Chondrocyte (in vitro differentiated cells): ENCODE measurements at regions not wholly inside any gene's neighbourhood (a gene's known extent, or its start where the extent isn't known, plus 50 kb on each side); places are given as distances from the start of the nearest gene placed in this dataset.

ENCODE experiments used
- DNase-seq: peaks from one replicate; pipeline ENCODE4 v3.0.0; 2021; ENCODE audit warnings: mixed read lengths, low spot score
- H3K27ac Mint-ChIP-seq: one replicate; pipeline ENCODE4 v1.8.0; 2021; ENCODE audit warnings: mild to moderate bottlenecking, moderate library complexity, mixed read lengths; ENCODE audit not compliant: unreplicated experiment
- H3K27me3 Mint-ChIP-seq: 2 replicates; pipeline ENCODE4 v1.8.0; 2021; ENCODE audit warnings: low read depth, mixed read lengths
- H3K36me3 Mint-ChIP-seq: 2 replicates; pipeline ENCODE4 v1.8.0; 2021; ENCODE audit warnings: low read depth, mixed read lengths
- H3K4me1 Mint-ChIP-seq: 2 replicates; pipeline ENCODE4 v1.8.0; 2021; ENCODE audit warnings: low read depth, mild to moderate bottlenecking, mixed read lengths
- H3K4me3 Mint-ChIP-seq: one replicate; pipeline ENCODE4 v1.8.0; 2021; ENCODE audit warnings: mild to moderate bottlenecking, moderate library complexity, mixed read lengths; ENCODE audit not compliant: unreplicated experiment
- H3K9me3 Mint-ChIP-seq: 2 replicates; pipeline ENCODE4 v1.8.0; 2021; ENCODE audit warnings: low read depth, mixed read lengths
- TF ChIP-seq, protein P1 (sequence below): fragments of 200-600 bp; sonication (generic); IDR thresholded peaks from 2 replicates; pipeline ENCODE4 v1.5.0; 2021; ENCODE audit warnings: antibody characterized with exemption, mild to moderate bottlenecking, moderate library complexity

GRCh38 chr12:115419145-115419646, 735.2 kb upstream of the TBX3 start:
- H3K4me1 Mint-ChIP-seq = no peaks in the 10 kb centered on the region
- peaks cover 3% of the 10 kb centered on the region for H3K27me3 Mint-ChIP-seq
- TF ChIP-seq, protein P1, sequence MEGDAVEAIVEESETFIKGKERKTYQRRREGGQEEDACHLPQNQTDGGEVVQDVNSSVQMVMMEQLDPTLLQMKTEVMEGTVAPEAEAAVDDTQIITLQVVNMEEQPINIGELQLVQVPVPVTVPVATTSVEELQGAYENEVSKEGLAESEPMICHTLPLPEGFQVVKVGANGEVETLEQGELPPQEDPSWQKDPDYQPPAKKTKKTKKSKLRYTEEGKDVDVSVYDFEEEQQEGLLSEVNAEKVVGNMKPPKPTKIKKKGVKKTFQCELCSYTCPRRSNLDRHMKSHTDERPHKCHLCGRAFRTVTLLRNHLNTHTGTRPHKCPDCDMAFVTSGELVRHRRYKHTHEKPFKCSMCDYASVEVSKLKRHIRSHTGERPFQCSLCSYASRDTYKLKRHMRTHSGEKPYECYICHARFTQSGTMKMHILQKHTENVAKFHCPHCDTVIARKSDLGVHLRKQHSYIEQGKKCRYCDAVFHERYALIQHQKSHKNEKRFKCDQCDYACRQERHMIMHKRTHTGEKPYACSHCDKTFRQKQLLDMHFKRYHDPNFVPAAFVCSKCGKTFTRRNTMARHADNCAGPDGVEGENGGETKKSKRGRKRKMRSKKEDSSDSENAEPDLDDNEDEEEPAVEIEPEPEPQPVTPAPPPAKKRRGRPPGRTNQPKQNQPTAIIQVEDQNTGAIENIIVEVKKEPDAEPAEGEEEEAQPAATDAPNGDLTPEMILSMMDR = no peak
- no peak for DNase-seq
- no peak overlapping the region for H3K4me3 Mint-ChIP-seq
- no peaks in the 10 kb centered on the region for H3K36me3 Mint-ChIP-seq
- no peaks in the 10 kb centered on the region for H3K9me3 Mint-ChIP-seq
- H3K27ac Mint-ChIP-seq = no peak overlapping the region

DNA sequence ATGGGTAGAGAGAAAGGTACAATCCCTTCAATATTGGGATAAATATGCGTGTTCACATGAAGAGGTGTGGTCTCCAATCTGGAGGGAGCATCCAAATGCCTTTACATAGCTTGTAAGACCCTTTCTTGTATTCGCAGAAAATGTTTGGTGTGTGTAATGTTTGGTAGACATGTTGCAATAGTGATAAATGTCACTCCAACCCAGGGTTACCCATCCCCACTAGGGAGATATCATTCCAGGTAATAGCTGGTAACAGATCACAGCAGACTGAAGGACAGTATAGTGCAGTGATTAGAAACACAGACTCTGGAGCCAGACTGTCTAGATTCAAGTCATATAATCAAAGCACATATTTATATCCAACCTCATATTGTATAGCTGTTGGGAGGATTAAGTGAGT, 733.6 kb upstream of the TBX3 start:
- H3K27ac Mint-ChIP-seq = no peak overlapping the region
- H3K4me3 Mint-ChIP-seq = no peak overlapping the region
- no peaks in the 10 kb centered on the region for H3K4me1 Mint-ChIP-seq
- no peak for DNase-seq
- TF ChIP-seq, protein P1 = no peak
- H3K9me3 Mint-ChIP-seq = no peaks in the 10 kb centered on the region
- H3K36me3 Mint-ChIP-seq = no peaks in the 10 kb centered on the region
- H3K27me3 Mint-ChIP-seq = peaks cover 3% of the 10 kb centered on the region

DNA sequence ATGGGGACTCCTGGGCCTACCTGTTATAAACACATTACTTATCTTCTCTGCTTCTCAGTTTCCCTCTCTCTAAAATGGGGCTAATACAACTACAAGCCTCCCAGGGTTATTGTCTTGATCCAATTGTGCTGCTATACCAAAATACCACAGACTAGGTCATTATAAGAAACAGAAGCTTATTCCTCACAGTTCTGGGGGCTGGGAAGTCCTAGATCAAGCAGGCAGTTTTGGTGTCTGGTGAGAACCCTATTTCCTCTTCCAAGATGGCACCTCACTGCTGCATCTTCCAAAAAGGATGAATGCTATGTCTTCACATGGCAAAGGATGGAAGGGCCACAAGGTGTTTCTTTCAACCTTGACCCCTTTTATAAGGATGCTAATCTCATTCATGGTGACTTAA, 732.9 kb upstream of the TBX3 start:
- no peak for DNase-seq
- H3K4me1 Mint-ChIP-seq = no peaks in the 10 kb centered on the region
- no peaks in the 10 kb centered on the region for H3K9me3 Mint-ChIP-seq
- H3K4me3 Mint-ChIP-seq = no peak overlapping the region
- H3K27ac Mint-ChIP-seq = no peak overlapping the region
- TF ChIP-seq, protein P1 = no peak
- H3K36me3 Mint-ChIP-seq = no peaks in the 10 kb centered on the region
- H3K27me3 Mint-ChIP-seq = peaks cover 3% of the 10 kb centered on the region

GRCh38 chr12:115413626-115414025, 729.7 kb upstream of the TBX3 start:
- Mint-ChIP-seq H3K27me3 (no peaks in the 10 kb centered on the region), H3K4me3 (no peak overlapping the region), H3K9me3 (no peaks in the 10 kb centered on the region), H3K4me1 (peaks cover 8% of the 10 kb centered on the region), H3K27ac (no peak overlapping the region), H3K36me3 (no peaks in the 10 kb centered on the region)
- TF ChIP-seq, protein P1 = no peak
- DNase-seq = no peak

DNA sequence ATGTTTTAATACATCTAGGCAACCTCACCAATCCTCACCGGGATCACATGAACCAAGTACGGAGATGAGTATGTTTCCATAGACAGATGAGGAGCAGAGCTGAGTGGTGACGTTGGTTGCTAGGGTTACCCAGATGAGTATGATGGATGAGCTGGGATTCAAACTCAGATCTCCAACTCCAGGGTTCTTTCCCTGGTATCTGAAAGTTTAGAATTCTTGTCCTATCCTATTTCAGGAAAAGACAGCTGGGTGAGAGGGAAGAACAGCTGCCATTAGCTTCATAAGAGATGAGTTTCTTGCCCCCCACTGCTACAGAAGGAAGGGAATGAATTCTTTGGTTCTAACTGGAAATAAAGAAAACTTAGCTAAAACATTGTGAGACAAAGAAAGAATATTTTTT, 728.9 kb upstream of the TBX3 start:
- Mint-ChIP-seq H3K9me3 (no peaks in the 10 kb centered on the region), H3K36me3 (no peaks in the 10 kb centered on the region), H3K4me1 (peaks cover 8% of the 10 kb centered on the region), H3K27ac (no peak overlapping the region), H3K27me3 (no peaks in the 10 kb centered on the region), H3K4me3 (no peak overlapping the region)
- TF ChIP-seq, protein P1 = no peak
- DNase-seq = no peak
